ENCODE measurements at regions not wholly inside any gene's neighbourhood (a gene's known extent, or its start where the extent isn't known, plus 50 kb on each side); places are given as distances from the start of the nearest gene placed in this dataset.

DNA sequence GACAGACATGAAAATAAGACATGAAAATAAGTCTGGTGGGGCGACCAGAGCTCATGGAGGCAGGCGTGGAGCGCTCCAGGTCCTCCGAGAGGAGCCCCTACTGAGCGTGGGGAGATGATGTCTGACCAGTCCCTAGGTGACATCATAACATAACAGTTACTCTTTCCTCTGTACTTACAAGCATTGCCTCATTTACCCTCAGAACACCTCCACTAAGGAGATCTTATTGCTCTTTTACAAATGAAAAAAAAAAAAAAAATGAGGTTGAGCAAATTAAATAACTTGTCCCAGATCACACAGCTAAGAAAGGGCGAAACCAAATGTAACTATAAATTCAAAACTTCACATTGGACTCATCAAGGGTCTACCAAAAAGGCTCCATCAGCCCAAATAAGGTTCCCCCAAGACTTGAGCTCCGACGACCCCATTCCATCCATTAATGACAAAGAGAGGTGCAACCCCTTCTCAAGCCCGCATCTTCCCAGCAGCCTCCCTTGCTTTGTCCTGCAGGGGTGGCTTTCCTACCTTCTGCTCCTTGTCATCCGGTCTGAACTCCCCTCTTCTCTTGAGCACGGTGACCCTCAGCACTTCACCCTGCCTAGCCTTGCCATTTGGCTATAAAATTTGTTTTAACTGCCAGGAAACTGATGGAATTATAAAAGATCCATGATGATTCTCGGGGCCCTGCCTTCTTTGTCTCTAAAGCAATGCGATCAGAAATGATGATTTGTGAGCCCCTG is 246.7 kb downstream of the DHX15 start:
- no peak overlapping the region for H3K4me3 ChIP-seq
- in situ Hi-C loops (cut with MboI) (no loop called here), intact Hi-C loops (cut with micrococcal nuclease) (no loop called here)
- no peaks in the 10 kb centered on the region for H3K79me2 ChIP-seq (ENCODE audit: control insufficient read depth, insufficient read depth, low read length)
- CTCF ChIA-PET (ENCODE audit: low intra/inter-chr PET ratio): no interaction called here
- no peak overlapping the region for H3K9ac ChIP-seq (ENCODE audit: insufficient read depth in 1 of 2, low read depth in 2 of 2, low read length in 2 of 2)
- WGBS (ENCODE audit: insufficient coverage, low coverage, missing lambda C conversion rate): 2% methylated on average over 13 of the region's 13 CpGs
- POLR2A ChIA-PET: no interaction called here
- FAIRE-seq: no peak
- H3K27me3 ChIP-seq (ENCODE audit: control insufficient read depth in 2 of 2, insufficient read depth in 2 of 2, low read length in 2 of 2): no peaks in the 10 kb centered on the region
- no peaks in the 10 kb centered on the region for H3K9me3 ChIP-seq (replicated peaks; ENCODE audit: control insufficient read depth, insufficient read depth, low read depth, low read length)
- H2AFZ ChIP-seq (ENCODE audit: low read depth, low read length): no peak overlapping the region
- H3K4me1 ChIP-seq (replicated peaks in 1 of 2; ENCODE audit: control insufficient read depth in 2 of 2, insufficient read depth in 2 of 2, low read length in 2 of 2): no peaks in the 10 kb centered on the region
- H3K36me3 ChIP-seq (ENCODE audit: control insufficient read depth, insufficient read depth, low read length): no peaks in the 10 kb centered on the region
- ATAC-seq: no peak
- BruUV-seq (replicated peaks): no TSS peak
- no peaks in the 10 kb centered on the region for H4K20me1 ChIP-seq (replicated peaks; ENCODE audit: control insufficient read depth, insufficient read depth, low read length)
- no peaks in the 10 kb centered on the region for H3K9me1 ChIP-seq (ENCODE audit: control insufficient read depth, insufficient read depth, low read length)
- no peak overlapping the region for H3K27ac ChIP-seq (ENCODE audit: extremely low read depth, low read depth, low read length)
- no peak for DNase-seq (ENCODE audit: extremely low read depth in 1 of 4, low spot score in 3 of 4)
- no peak overlapping the region for H3K4me2 ChIP-seq (ENCODE audit: insufficient read depth, low read length)
- TF ChIP-seq GTF2A2 (tag; IDR thresholded peaks at IDR 0.05) (no peak), SPI1 (IDR thresholded peaks at IDR 0.05; ENCODE audit: borderline replicate concordance, low read depth, low read length) (no peak), ZNF589 (CRISPR knock-in tag; IDR thresholded peaks at IDR 0.05; ENCODE audit: low read depth) (no peak), POLR2AphosphoS2 (IDR thresholded peaks at IDR 0.05; ENCODE audit: low read length) (no peak), E2F6 (IDR thresholded peaks at IDR 0.05; ENCODE audit: borderline replicate concordance in 1 of 2, extremely low read depth in 1 of 2, insufficient read depth in 1 of 2, insufficient read length in 1 of 2, low read depth in 1 of 2, low read length in 1 of 2, poor library complexity in 1 of 2, severe bottlenecking in 1 of 2) (no peak), SREBF1 (IDR thresholded peaks at IDR 0.05; ENCODE audit: borderline replicate concordance, low read depth, low read length) (no peak)
- TF ChIP-seq, protein P1, sequence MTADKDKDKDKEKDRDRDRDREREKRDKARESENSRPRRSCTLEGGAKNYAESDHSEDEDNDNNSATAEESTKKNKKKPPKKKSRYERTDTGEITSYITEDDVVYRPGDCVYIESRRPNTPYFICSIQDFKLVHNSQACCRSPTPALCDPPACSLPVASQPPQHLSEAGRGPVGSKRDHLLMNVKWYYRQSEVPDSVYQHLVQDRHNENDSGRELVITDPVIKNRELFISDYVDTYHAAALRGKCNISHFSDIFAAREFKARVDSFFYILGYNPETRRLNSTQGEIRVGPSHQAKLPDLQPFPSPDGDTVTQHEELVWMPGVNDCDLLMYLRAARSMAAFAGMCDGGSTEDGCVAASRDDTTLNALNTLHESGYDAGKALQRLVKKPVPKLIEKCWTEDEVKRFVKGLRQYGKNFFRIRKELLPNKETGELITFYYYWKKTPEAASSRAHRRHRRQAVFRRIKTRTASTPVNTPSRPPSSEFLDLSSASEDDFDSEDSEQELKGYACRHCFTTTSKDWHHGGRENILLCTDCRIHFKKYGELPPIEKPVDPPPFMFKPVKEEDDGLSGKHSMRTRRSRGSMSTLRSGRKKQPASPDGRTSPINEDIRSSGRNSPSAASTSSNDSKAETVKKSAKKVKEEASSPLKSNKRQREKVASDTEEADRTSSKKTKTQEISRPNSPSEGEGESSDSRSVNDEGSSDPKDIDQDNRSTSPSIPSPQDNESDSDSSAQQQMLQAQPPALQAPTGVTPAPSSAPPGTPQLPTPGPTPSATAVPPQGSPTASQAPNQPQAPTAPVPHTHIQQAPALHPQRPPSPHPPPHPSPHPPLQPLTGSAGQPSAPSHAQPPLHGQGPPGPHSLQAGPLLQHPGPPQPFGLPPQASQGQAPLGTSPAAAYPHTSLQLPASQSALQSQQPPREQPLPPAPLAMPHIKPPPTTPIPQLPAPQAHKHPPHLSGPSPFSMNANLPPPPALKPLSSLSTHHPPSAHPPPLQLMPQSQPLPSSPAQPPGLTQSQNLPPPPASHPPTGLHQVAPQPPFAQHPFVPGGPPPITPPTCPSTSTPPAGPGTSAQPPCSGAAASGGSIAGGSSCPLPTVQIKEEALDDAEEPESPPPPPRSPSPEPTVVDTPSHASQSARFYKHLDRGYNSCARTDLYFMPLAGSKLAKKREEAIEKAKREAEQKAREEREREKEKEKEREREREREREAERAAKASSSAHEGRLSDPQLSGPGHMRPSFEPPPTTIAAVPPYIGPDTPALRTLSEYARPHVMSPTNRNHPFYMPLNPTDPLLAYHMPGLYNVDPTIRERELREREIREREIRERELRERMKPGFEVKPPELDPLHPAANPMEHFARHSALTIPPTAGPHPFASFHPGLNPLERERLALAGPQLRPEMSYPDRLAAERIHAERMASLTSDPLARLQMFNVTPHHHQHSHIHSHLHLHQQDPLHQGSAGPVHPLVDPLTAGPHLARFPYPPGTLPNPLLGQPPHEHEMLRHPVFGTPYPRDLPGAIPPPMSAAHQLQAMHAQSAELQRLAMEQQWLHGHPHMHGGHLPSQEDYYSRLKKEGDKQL (CRISPR knock-in tag; IDR thresholded peaks at IDR 0.05; ENCODE audit: borderline replicate concordance): no peak
- TF ChIP-seq, protein P2, sequence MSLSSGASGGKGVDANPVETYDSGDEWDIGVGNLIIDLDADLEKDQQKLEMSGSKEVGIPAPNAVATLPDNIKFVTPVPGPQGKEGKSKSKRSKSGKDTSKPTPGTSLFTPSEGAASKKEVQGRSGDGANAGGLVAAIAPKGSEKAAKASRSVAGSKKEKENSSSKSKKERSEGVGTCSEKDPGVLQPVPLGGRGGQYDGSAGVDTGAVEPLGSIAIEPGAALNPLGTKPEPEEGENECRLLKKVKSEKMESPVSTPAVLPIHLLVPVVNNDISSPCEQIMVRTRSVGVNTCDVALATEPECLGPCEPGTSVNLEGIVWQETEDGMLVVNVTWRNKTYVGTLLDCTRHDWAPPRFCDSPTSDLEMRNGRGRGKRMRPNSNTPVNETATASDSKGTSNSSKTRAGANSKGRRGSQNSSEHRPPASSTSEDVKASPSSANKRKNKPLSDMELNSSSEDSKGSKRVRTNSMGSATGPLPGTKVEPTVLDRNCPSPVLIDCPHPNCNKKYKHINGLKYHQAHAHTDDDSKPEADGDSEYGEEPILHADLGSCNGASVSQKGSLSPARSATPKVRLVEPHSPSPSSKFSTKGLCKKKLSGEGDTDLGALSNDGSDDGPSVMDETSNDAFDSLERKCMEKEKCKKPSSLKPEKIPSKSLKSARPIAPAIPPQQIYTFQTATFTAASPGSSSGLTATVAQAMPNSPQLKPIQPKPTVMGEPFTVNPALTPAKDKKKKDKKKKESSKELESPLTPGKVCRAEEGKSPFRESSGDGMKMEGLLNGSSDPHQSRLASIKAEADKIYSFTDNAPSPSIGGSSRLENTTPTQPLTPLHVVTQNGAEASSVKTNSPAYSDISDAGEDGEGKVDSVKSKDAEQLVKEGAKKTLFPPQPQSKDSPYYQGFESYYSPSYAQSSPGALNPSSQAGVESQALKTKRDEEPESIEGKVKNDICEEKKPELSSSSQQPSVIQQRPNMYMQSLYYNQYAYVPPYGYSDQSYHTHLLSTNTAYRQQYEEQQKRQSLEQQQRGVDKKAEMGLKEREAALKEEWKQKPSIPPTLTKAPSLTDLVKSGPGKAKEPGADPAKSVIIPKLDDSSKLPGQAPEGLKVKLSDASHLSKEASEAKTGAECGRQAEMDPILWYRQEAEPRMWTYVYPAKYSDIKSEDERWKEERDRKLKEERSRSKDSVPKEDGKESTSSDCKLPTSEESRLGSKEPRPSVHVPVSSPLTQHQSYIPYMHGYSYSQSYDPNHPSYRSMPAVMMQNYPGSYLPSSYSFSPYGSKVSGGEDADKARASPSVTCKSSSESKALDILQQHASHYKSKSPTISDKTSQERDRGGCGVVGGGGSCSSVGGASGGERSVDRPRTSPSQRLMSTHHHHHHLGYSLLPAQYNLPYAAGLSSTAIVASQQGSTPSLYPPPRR (CRISPR knock-in tag; IDR thresholded peaks at IDR 0.05; ENCODE audit: borderline replicate concordance): no peak
